Left ventricle myocardium inferior (tissue), 1 donor: ENCODE measurements at regions not wholly inside any gene's neighbourhood (a gene's known extent, or its start where the extent isn't known, plus 50 kb on each side); places are given as distances from the start of the nearest gene placed in this dataset.

ENCODE experiments used
- DNase-seq: peaks from one replicate; pipeline ENCODE4 v3.0.0-alpha.2; 2020
- H3K27ac ChIP-seq: fragments of 200-600 bp; replicated peaks from 2 replicates; pipeline ENCODE4 v1.8.0; 2021
- H3K27me3 ChIP-seq: fragments of 200-600 bp; 2 replicates; pipeline ENCODE4 v1.8.0; 2021; ENCODE audit warnings: low read depth
- H3K36me3 ChIP-seq: fragments of 200-600 bp; 2 replicates; pipeline ENCODE4 v1.8.0; 2021
- H3K4me1 ChIP-seq: fragments of 200-600 bp; 2 replicates; pipeline ENCODE4 v1.8.0; 2021
- H3K4me3 ChIP-seq: fragments of 200-600 bp; 2 replicates; pipeline ENCODE4 v1.8.0; 2021; ENCODE audit warnings: mild to moderate bottlenecking, moderate library complexity
- H3K9me3 ChIP-seq: fragments of 200-600 bp; replicated peaks from 2 replicates; pipeline ENCODE4 v1.8.0; 2021
- intact Hi-C: fragments of 100-400 bp; cut with micrococcal nuclease; formaldehyde crosslinking; loops from one replicate; pipeline ENCODE4 v1.11.0; 2022
- TF ChIP-seq, protein P1 (sequence below): fragments of 200-600 bp; IDR thresholded peaks from 2 replicates; pipeline ENCODE4 v1.8.0; 2021; ENCODE audit warnings: antibody characterized with exemption, mild to moderate bottlenecking, borderline replicate concordance
- donor health status: DM: no; HTN: yes; CAD: no; lungs with severe emphysema.

DNA sequence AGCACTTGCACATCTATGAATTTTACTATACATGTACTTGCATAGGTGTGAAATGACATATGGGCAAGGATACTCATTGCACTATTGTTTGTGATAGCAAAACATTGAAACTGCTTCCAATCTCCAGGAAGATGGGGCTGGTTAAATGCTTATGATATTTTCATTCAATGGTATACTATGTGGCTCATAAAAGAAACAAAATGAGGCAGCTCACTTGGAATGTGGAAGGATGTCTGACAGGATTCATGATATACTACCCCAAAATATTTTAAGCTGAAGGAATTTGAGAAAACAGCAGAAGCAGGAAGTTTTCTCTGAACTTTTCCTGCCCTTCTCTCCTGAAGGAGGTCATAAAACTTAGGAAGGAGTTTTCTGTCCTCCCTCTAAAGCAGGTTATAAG is 99.6 kb upstream of the CAST start:
- intact Hi-C loops, result no loop called here
- Histone ChIP-seq H3K27ac (no peak overlapping the region), H3K4me1 (no peaks in the 10 kb centered on the region), H3K36me3 (no peaks in the 10 kb centered on the region), H3K4me3 (no peak overlapping the region), H3K27me3 (no peaks in the 10 kb centered on the region), H3K9me3 (no peaks in the 10 kb centered on the region)
- TF ChIP-seq, protein P1, sequence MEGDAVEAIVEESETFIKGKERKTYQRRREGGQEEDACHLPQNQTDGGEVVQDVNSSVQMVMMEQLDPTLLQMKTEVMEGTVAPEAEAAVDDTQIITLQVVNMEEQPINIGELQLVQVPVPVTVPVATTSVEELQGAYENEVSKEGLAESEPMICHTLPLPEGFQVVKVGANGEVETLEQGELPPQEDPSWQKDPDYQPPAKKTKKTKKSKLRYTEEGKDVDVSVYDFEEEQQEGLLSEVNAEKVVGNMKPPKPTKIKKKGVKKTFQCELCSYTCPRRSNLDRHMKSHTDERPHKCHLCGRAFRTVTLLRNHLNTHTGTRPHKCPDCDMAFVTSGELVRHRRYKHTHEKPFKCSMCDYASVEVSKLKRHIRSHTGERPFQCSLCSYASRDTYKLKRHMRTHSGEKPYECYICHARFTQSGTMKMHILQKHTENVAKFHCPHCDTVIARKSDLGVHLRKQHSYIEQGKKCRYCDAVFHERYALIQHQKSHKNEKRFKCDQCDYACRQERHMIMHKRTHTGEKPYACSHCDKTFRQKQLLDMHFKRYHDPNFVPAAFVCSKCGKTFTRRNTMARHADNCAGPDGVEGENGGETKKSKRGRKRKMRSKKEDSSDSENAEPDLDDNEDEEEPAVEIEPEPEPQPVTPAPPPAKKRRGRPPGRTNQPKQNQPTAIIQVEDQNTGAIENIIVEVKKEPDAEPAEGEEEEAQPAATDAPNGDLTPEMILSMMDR, result no peak
- DNase-seq, result no peak

DNA sequence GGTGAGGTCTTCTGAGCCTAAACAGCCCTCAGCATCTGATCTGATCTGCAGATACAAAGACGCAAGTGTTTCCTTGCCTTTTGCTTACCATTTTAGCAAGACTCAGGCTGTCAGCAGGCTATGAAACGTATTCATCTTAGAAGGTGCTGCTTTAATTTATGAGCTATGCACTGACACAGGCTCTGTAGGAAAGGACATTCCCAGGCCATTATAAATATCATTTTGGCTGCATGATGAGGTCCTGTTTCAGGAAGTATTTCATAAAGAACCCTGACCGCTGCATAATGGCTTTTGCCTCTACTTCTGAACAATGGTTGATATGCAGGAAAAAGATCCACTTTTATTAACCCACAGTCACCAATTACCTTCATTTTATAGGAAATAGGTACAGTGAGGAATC is 98.4 kb upstream of the CAST start:
- H3K27me3 ChIP-seq, result no peaks in the 10 kb centered on the region
- H3K4me1 ChIP-seq, result no peaks in the 10 kb centered on the region
- TF ChIP-seq, protein P1, result no peak
- H3K36me3 ChIP-seq, result no peaks in the 10 kb centered on the region
- no peak for DNase-seq
- H3K27ac ChIP-seq, result no peak overlapping the region
- H3K9me3 ChIP-seq, result no peaks in the 10 kb centered on the region
- no peak overlapping the region for H3K4me3 ChIP-seq
- intact Hi-C loops, result no loop called here

DNA sequence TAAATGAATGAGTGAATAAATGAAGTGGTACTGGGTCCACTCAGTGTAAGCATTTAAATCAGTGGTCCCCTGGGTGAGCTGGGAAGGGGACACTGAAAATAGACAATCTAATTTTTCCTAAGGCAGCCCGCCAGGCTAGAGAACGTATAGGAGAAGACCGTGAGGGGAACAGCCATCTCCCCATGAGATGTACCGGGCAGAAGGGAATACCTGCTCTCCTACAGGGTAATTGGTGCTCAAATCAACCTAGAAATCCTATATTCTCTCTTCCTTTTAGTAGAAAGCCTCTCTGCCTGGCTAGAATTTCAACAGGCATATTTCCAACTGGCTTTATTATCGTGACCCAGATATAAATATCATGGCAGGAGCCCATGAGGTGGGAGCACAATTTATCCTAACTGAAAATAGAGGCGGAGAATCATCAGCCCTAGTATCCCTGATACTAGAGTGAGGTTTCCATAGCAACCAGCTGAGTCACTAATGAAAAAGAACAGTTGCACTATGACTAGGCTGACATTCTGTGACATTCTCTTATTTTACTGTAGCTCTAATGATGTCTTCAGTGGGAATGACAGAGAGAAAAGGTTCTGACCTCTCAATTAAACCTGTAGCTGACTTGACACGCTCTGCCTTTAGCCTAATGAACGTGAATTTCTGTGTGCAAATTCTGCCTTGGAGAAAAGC is 96.5 kb upstream of the CAST start:
- Histone ChIP-seq H3K9me3 (no peaks in the 10 kb centered on the region), H3K36me3 (no peaks in the 10 kb centered on the region), H3K4me1 (no peaks in the 10 kb centered on the region), H3K4me3 (no peak overlapping the region), H3K27ac (no peak overlapping the region), H3K27me3 (no peaks in the 10 kb centered on the region)
- intact Hi-C loops, result no loop called here
- no peak for DNase-seq
- TF ChIP-seq, protein P1, result no peak

DNA sequence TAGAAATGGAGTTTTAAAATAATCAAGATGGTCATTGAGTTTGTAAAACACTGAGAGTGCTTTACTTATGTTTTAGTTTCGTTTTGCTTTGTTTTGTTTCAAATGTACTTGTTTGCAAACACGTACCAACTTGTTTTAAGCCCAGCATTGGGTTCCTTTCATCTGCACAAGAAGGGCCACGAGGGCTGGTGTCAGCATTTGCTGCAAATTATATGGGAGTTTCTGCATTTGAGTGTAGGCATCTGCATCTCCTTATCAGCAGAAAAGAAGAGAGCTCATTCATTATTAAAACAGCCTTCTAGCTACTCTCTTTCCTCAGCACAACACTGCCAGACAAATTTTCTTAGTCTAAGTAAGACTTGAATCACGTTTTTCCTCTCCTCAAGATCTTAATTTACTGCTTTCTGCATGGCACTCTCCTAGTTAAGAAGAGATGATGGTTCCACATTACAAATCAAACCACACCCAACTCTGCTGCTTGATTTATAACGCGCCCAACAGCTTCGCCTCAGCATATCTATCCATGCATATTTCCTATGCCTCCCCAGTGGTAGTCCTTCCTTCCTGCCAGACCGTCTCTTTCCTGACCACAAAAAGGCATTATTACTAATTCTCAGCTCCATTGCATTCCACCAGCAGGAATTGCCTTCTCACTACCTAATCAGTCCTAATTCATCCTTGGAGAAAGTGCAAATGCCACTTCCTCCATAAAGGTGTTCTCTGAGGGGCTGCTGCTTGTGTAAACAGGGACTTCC is 95.2 kb upstream of the CAST start:
- Histone ChIP-seq H3K9me3 (no peaks in the 10 kb centered on the region), H3K4me3 (no peak overlapping the region), H3K27me3 (no peaks in the 10 kb centered on the region), H3K27ac (no peak overlapping the region), H3K4me1 (no peaks in the 10 kb centered on the region), H3K36me3 (no peaks in the 10 kb centered on the region)
- TF ChIP-seq, protein P1, result no peak
- intact Hi-C loops, result no loop called here
- DNase-seq, result no peak

DNA sequence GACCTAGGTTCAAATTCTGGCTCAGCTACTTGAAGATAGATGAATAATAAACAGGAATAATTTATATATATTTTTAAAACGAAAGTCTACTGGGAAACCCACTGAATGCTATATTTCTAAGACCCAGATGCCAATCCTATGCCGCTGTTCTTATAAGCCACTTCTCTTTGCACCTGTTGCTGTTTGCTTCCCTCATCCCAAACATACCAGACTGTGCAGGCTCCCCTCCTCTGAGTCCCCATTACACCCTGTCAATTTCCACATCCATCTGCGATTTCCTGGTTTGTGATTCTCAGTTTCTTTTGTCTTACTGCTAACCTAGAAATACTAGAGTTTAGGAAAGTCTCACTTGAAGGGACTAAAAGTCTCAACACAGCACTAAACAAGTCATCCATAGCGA is 92.8 kb upstream of the CAST start:
- intact Hi-C loops, result no loop called here
- Histone ChIP-seq H3K4me1 (no peaks in the 10 kb centered on the region), H3K9me3 (no peaks in the 10 kb centered on the region), H3K36me3 (no peaks in the 10 kb centered on the region), H3K27ac (no peak overlapping the region), H3K4me3 (no peak overlapping the region), H3K27me3 (no peaks in the 10 kb centered on the region)
- no peak for DNase-seq
- TF ChIP-seq, protein P1, result no peak
